ENCODE measurements at regions not wholly inside any gene's neighbourhood (a gene's known extent, or its start where the extent isn't known, plus 50 kb on each side); places are given as distances from the start of the nearest gene placed in this dataset.

GRCh38 chr1:67939942-67940341, 106.7 kb upstream of the GNG12 start:
- H3K27ac Mint-ChIP-seq, result no peak overlapping the region
- no peaks in the 10 kb centered on the region for H3K9me3 Mint-ChIP-seq
- H3K36me3 Mint-ChIP-seq, result no peaks in the 10 kb centered on the region
- DNase-seq (ENCODE audit: low spot score), result no peak
- no peak overlapping the region for H3K4me3 Mint-ChIP-seq
- no peaks in the 10 kb centered on the region for H3K4me1 Mint-ChIP-seq (ENCODE audit: low read depth in 2 of 2)
- ATAC-seq, result no peak
- H3K27me3 Mint-ChIP-seq, result peaks cover 2 to 8% of the 10 kb centered on the region in 2 donors

DNA sequence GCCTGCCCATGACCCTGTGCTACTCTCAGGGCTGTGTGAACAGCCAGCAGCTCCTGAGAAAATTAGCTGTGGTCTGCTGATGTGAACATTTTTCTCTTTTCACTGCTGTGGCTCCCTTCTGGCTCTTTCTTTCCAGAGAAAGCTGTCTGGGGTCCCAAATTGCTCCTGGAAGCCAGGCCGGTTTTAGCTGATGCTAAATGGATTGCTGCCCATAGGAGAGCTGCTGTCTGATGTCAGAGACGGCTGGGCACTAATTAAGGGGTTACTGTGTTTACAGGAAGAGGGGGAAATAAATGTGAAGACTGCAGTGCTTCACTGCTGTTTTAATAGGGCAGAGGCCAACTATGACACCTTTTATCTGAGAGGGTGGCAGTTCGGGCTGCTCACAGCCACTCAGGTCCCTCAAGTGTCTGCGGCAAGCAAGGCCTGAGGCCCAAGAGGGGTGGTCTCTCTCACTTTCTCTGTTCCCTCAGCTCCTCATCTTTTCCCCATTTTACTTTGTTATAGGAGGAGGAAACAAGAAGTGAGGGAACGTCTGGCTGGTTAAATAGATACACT, 106.0 kb upstream of the GNG12 start:
- Mint-ChIP-seq H3K4me1 (ENCODE audit: low read depth in 2 of 2) (no peaks in the 10 kb centered on the region), H3K27me3 (peaks cover 2 to 5% of the 10 kb centered on the region in 2 donors), H3K27ac (no peak overlapping the region), H3K9me3 (no peaks in the 10 kb centered on the region), H3K36me3 (no peaks in the 10 kb centered on the region), H3K4me3 (no peak overlapping the region)
- ATAC-seq (no peak), DNase-seq (ENCODE audit: low spot score) (no peak)

DNA sequence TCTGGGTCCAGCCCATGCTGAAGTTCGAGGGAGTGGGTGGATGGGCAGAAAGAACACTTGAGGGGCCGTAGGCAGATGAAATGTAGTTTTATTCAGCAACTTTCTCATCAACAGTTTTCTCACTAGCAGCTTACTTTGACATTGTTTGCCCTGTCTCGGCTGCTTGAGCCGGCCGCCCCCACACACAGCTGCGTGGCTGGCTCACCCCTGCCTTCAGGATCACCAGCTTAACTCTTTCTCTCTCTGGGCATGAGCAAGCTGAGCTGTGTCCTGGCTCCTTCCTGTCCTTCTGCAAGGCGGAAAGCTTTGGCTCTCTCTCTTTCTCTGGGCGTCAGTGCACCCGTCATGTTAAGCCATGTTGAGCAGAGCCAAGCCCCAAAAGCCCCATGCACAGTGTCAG, 104.4 kb upstream of the GNG12 start:
- ATAC-seq, result no peak
- Mint-ChIP-seq H3K4me3 (no peak overlapping the region), H3K9me3 (no peaks in the 10 kb centered on the region), H3K4me1 (ENCODE audit: low read depth in 2 of 2) (no peaks in the 10 kb centered on the region), H3K36me3 (no peaks in the 10 kb centered on the region), H3K27ac (no peak overlapping the region), H3K27me3 (peaks cover 2 to 5% of the 10 kb centered on the region in 2 donors)
- no peak for DNase-seq (ENCODE audit: low spot score)

- ATAC-seq, result no peak
- Mint-ChIP-seq H3K9me3 (no peaks in the 10 kb centered on the region), H3K4me3 (no peak overlapping the region), H3K27me3 (peaks cover 2 to 5% of the 10 kb centered on the region in 2 donors), H3K36me3 (no peaks in the 10 kb centered on the region), H3K27ac (no peak overlapping the region), H3K4me1 (ENCODE audit: low read depth in 2 of 2) (no peaks in the 10 kb centered on the region)
- DNase-seq (ENCODE audit: low spot score), result no peak
Measured at GRCh38 chr1:67937010-67937409, 103.7 kb upstream of the GNG12 start.

DNA sequence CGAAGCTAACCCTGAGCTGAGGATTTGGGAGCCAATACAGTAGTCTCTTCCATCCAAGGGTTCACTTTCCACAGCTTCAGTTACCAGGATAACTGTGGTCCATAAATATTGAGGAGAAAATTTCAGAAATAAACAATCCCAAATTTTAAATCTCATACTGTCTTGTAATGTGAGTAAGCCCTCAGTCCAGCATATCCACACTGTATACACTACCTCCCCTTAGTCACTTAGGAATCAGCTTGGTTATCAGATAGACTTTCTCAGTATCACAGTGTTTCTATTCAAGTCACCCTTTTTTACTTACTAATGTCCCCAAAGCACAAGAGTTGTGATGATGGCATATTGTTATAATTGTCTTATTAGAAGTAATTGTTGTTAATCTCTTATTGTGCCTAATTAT, 102.3 kb upstream of the GNG12 start:
- ATAC-seq, result peak in 1 of 2 donors; percentile 24
- Mint-ChIP-seq H3K27ac (no peak overlapping the region), H3K4me1 (ENCODE audit: low read depth in 2 of 2) (no peaks in the 10 kb centered on the region), H3K36me3 (no peaks in the 10 kb centered on the region), H3K27me3 (peaks cover 2 to 5% of the 10 kb centered on the region in 2 donors), H3K4me3 (no peak overlapping the region), H3K9me3 (no peaks in the 10 kb centered on the region)
- no peak for DNase-seq (ENCODE audit: low spot score)

DNA sequence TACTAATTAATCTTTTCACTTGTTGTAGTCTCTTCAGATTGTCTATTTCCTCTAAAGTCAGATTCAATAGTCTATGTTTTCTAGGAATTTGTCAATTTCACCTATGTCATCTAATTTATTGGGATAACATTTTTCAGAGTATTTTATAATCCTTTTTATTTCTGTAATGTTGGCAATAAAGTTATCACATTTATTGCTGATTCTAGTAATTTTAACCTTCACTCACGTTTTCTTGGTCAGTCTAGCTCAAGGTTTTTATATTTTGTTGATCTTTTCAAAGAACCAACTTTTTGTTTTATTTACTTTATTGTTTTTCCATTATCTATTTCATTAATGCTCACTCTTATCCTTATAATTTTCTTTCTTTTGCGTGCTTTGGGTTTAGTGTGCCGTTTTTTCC, 97.9 kb upstream of the GNG12 start:
- no peaks in the 10 kb centered on the region for H3K9me3 Mint-ChIP-seq
- H3K27me3 Mint-ChIP-seq, result peaks cover 2 to 11% of the 10 kb centered on the region in 2 donors
- H3K4me3 Mint-ChIP-seq, result no peak overlapping the region
- DNase-seq (ENCODE audit: low spot score), result no peak
- H3K27ac Mint-ChIP-seq, result no peak overlapping the region
- no peak for ATAC-seq
- no peaks in the 10 kb centered on the region for H3K4me1 Mint-ChIP-seq (ENCODE audit: low read depth in 2 of 2)
- no peaks in the 10 kb centered on the region for H3K36me3 Mint-ChIP-seq

DNA sequence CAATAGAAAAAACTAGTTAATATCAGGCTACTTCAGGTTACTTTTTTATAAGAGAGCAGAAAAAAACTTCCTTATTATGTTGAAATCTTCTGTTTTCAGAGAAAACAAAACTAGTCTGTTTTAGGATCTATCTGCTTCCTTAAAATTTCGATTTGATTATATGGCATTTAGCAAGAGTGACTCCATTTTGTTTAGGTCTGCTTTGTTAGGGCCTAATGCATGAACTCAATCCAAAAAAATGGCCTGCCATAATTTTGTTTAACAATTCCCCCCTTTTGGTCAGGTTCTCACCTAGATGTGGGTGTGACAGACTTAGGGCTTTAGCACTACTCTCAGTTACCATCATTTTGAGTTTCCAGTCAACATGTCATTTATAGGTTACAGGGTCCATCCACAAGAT, 89.8 kb upstream of the GNG12 start:
- Mint-ChIP-seq H3K27me3 (peaks cover 6 to 8% of the 10 kb centered on the region in 2 donors), H3K27ac (no peak overlapping the region), H3K36me3 (no peaks in the 10 kb centered on the region), H3K4me1 (ENCODE audit: low read depth in 2 of 2) (no peaks in the 10 kb centered on the region), H3K4me3 (no peak overlapping the region), H3K9me3 (no peaks in the 10 kb centered on the region)
- no peak for ATAC-seq
- no peak for DNase-seq (ENCODE audit: low spot score)

- no peak for DNase-seq (ENCODE audit: low spot score)
- H3K27me3 Mint-ChIP-seq, result peaks cover 4 to 9% of the 10 kb centered on the region in 2 donors
Measured at GRCh38 chr1:67921725-67922489, 88.6 kb upstream of the GNG12 start.

GRCh38 chr1:67919274-67920072, 86.2 kb upstream of the GNG12 start:
- peaks cover 7 to 13% of the 10 kb centered on the region in 2 donors for H3K27me3 Mint-ChIP-seq
- DNase-seq (ENCODE audit: low spot score) (no peak), ATAC-seq (no peak)
- H3K4me1 Mint-ChIP-seq (ENCODE audit: low read depth in 2 of 2), result no peaks in the 10 kb centered on the region
- no peak overlapping the region for H3K4me3 Mint-ChIP-seq
- no peak overlapping the region for H3K27ac Mint-ChIP-seq
- H3K9me3 Mint-ChIP-seq, result peaks cover 7% of the 10 kb centered on the region
- H3K36me3 Mint-ChIP-seq, result no peaks in the 10 kb centered on the region

More at GRCh38 chr1:67921725-67922489, 88.6 kb upstream of the GNG12 start:
- no peaks in the 10 kb centered on the region for H3K9me3 Mint-ChIP-seq
- no peak overlapping the region for H3K27ac Mint-ChIP-seq
- no peaks in the 10 kb centered on the region for H3K36me3 Mint-ChIP-seq
- no peaks in the 10 kb centered on the region for H3K4me1 Mint-ChIP-seq (ENCODE audit: low read depth in 2 of 2)
- ATAC-seq, result no peak
- H3K4me3 Mint-ChIP-seq, result no peak overlapping the region

GRCh38 chr1:67918067-67918466, 84.8 kb upstream of the GNG12 start:
- Mint-ChIP-seq H3K4me3 (no peak overlapping the region), H3K27me3 (peaks cover 8 to 14% of the 10 kb centered on the region in 2 donors), H3K36me3 (no peaks in the 10 kb centered on the region), H3K4me1 (ENCODE audit: low read depth in 2 of 2) (no peaks in the 10 kb centered on the region), H3K27ac (no peak overlapping the region), H3K9me3 (peaks cover 11% of the 10 kb centered on the region)
- no peak for DNase-seq (ENCODE audit: low spot score)
- ATAC-seq, result no peak

GRCh38 chr1:67917006-67917405, 83.7 kb upstream of the GNG12 start:
- no peak overlapping the region for H3K27ac Mint-ChIP-seq
- H3K27me3 Mint-ChIP-seq, result peaks cover 8 to 23% of the 10 kb centered on the region in 2 donors
- no peak for DNase-seq (ENCODE audit: low spot score)
- no peak for ATAC-seq
- no peaks in the 10 kb centered on the region for H3K36me3 Mint-ChIP-seq
- H3K4me1 Mint-ChIP-seq (ENCODE audit: low read depth in 2 of 2), result no peaks in the 10 kb centered on the region
- H3K9me3 Mint-ChIP-seq, result peaks cover 11% of the 10 kb centered on the region
- no peak overlapping the region for H3K4me3 Mint-ChIP-seq

DNA sequence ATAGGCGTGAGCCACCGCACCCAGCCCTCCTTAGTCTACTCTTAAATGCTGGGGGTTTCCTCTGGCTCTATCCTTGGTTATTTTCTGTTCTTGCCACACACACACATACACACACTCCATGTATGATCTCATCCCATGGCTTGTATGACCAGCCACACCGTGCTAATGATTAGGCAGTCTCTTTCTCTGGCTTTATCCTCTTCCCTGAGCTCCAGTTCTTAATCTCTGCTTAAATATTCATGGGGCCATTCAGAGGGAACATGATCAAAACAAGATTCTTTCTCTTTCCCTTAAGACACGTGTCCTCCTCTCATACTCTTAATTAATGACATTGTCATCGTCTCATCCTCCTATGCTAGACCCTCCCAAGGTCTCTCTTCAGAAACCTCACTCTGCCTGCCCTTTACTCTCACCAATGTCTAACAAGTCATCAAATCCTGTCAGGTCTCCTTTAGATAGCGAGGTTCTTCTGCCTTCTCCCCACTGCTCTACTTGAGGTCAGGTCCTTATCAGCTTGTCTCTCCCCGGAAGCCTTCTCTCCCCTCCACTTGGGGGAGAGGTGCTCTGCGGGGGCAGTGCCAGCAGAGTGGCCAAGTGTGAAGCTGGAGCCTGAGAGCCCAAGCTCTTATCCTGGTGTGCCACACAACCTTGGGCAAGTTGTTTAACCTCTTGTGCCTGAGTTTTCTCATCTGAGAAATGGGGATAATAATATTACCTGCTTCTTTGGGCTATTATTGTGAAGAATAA, 83.0 kb upstream of the GNG12 start:
- ATAC-seq (no peak), DNase-seq (ENCODE audit: low spot score) (no peak)
- H3K27ac Mint-ChIP-seq, result no peak overlapping the region
- H3K36me3 Mint-ChIP-seq, result no peaks in the 10 kb centered on the region
- H3K4me1 Mint-ChIP-seq (ENCODE audit: low read depth in 2 of 2), result no peaks in the 10 kb centered on the region
- peaks cover 8 to 23% of the 10 kb centered on the region in 2 donors for H3K27me3 Mint-ChIP-seq
- H3K4me3 Mint-ChIP-seq, result no peak overlapping the region
- peaks cover 11% of the 10 kb centered on the region for H3K9me3 Mint-ChIP-seq

DNA sequence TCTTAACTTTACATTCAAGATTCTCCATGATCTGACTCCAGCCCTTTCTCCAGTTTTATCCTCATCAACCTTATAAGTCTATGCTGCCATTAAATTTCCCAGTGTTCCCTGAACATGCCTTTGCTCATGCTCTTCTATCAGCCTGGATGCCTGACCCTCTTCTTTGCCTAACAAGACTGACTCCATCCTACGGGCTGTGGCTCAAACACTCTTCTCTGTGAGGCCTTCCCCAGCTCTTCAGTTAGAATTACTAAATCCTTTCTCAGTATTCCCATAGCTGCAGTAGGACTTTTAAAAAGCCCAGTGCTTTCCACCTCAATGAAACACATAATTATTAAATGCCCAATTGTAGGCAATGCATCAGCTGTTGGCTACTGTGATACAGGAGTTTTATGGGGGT, 76.5 kb upstream of the GNG12 start:
- Mint-ChIP-seq H3K27me3 (peaks cover 2 to 37% of the 10 kb centered on the region in 2 donors), H3K36me3 (no peaks in the 10 kb centered on the region), H3K4me3 (no peak overlapping the region), H3K9me3 (peaks cover 9% of the 10 kb centered on the region), H3K27ac (no peak overlapping the region), H3K4me1 (ENCODE audit: low read depth in 2 of 2) (no peaks in the 10 kb centered on the region)
- DNase-seq (ENCODE audit: low spot score) (no peak), ATAC-seq (no peak)
